GM23248 (cell line): ENCODE measurements at regions not wholly inside any gene's neighbourhood (a gene's known extent, or its start where the extent isn't known, plus 50 kb on each side); places are given as distances from the start of the nearest gene placed in this dataset.
A peak's percentile ranks its signal among the peaks of the same experiment; 100 is the strongest.

Experiments
- DNase-seq: peaks from one replicate; pipeline ENCODE4 v3.0.0-alpha.2; 2015
- H2AFZ ChIP-seq: fragments of 200-600 bp; sonication (generic); 2 replicates; pipeline ENCODE4 v1.6.1; 2016; ENCODE audit warnings: antibody characterized with exemption
- H3F3A ChIP-seq: fragments of 200-600 bp; sonication (generic); 2 replicates; pipeline ENCODE4 v1.6.1; 2016; ENCODE audit warnings: mild to moderate bottlenecking, antibody characterized with exemption, mixed run types; ENCODE audit not compliant: insufficient read depth
- H3K27ac ChIP-seq: fragments of 200-600 bp; sonication (generic); 2 replicates; pipeline ENCODE4 v1.5.1; 2016; ENCODE audit warnings: mild to moderate bottlenecking
- H3K27me3 ChIP-seq: fragments of 200-600 bp; sonication (generic); replicated peaks from 2 replicates; pipeline ENCODE4 v1.6.1; 2016; ENCODE audit warnings: mild to moderate bottlenecking; ENCODE audit not compliant: insufficient read depth
- H3K36me3 ChIP-seq: fragments of 200-600 bp; sonication (generic); 2 replicates; pipeline ENCODE4 v1.6.1; 2016; ENCODE audit warnings: low read depth, mild to moderate bottlenecking
- H3K4me1 ChIP-seq: fragments of 200-600 bp; sonication (generic); 2 replicates; pipeline ENCODE4 v1.6.1; 2016; ENCODE audit warnings: mild to moderate bottlenecking; ENCODE audit not compliant: insufficient read depth
- H3K4me2 ChIP-seq: fragments of 200-600 bp; sonication (generic); one replicate; pipeline ENCODE4 v1.6.1; 2016; ENCODE audit warnings: mild to moderate bottlenecking; ENCODE audit not compliant: unreplicated experiment
- H3K4me3 ChIP-seq: fragments of 200-600 bp; sonication (generic); 2 replicates; pipeline ENCODE4 v1.5.1; 2016; ENCODE audit warnings: mild to moderate bottlenecking
- H3K79me2 ChIP-seq: fragments of 200-600 bp; sonication (generic); 2 replicates; pipeline ENCODE4 v1.6.1; 2016; ENCODE audit warnings: mild to moderate bottlenecking; ENCODE audit not compliant: insufficient read depth
- H3K9ac ChIP-seq: fragments of 200-600 bp; sonication (generic); 2 replicates; pipeline ENCODE4 v1.6.1; 2016; ENCODE audit warnings: mild to moderate bottlenecking
- H3K9me2 ChIP-seq: fragments of 200-600 bp; sonication (generic); 2 replicates; pipeline ENCODE4 v1.6.1; 2016; ENCODE audit warnings: mixed run types, mild to moderate bottlenecking, moderate library complexity; ENCODE audit not compliant: insufficient read depth
- H3K9me3 ChIP-seq: fragments of 200-600 bp; sonication (generic); one replicate; pipeline ENCODE4 v1.6.1; 2017; ENCODE audit warnings: low read depth
- H4K20me1 ChIP-seq: fragments of 200-600 bp; sonication (generic); 2 replicates; pipeline ENCODE4 v1.6.0; 2016; ENCODE audit not compliant: insufficient read depth
- EZH2 ChIP-seq: fragments of 200-600 bp; sonication (generic); IDR thresholded peaks from 2 replicates; pipeline ENCODE4 v1.6.1; 2018; ENCODE audit warnings: antibody characterized with exemption, mild to moderate bottlenecking; ENCODE audit not compliant: insufficient read depth, poor library complexity, severe bottlenecking
- EZH2phosphoT487 ChIP-seq: fragments of 200-600 bp; sonication (generic); IDR thresholded peaks from 2 replicates; pipeline ENCODE4 v1.6.1; 2018; ENCODE audit warnings: antibody characterized with exemption, moderate library complexity, mild to moderate bottlenecking, low read depth; ENCODE audit not compliant: insufficient read depth
- WGBS, 2 experiments: methylation state at CpG; one replicate each; pipeline ENCODE4 v1.1.6; 2015 to 2017; ENCODE audit warnings: low lambda C conversion rate in 2 of 2, low coverage in 1 of 2; ENCODE audit errors: missing lambda C conversion rate in 2 of 2; 5-methylcytosine and 5-hydroxymethylcytosine counted together
- in situ Hi-C: fragments of 300-500 bp; cut with MboI; formaldehyde crosslinking; loops from 2 replicates; pipeline ENCODE4 v1.15.0; 2020

DNA sequence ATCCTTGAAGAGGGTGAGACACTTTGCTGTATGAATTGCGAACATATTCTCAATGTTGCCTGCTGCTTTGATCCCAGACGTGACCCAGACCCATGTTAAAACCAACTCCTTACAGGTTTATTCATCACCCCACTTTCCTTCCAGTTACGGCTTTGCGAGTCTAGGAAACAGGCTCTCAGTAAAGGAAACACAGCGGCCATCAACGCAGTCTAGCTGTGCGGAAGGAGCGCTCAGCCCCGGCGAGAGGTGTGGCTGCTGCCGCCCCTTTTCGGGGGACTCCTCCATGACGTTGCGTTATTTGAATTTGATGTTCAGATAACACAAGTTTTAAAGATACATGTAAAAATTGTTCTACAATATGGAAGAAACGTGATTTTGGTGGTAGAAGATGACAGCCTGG is 206.4 kb upstream of the FAT1 start:
- no peaks in the 10 kb centered on the region for H3K9me3 ChIP-seq
- H3K79me2 ChIP-seq = no peaks in the 10 kb centered on the region
- WGBS, 2 experiments = 92 to 96% methylated on average over 15 of the region's 15 CpGs
- DNase-seq = no peak
- no peak overlapping the region for H3K4me3 ChIP-seq
- H3K36me3 ChIP-seq = no peaks in the 10 kb centered on the region
- H3K27me3 ChIP-seq = no peaks in the 10 kb centered on the region
- TF ChIP-seq EZH2phosphoT487 (no peak), EZH2 (no peak)
- no peaks in the 10 kb centered on the region for H4K20me1 ChIP-seq
- no peak overlapping the region for H3K9ac ChIP-seq
- no peak overlapping the region for H2AFZ ChIP-seq
- in situ Hi-C loops = no loop called here
- peaks cover 20% of the 10 kb centered on the region for H3F3A ChIP-seq
- no peaks in the 10 kb centered on the region for H3K9me2 ChIP-seq
- H3K4me2 ChIP-seq = no peak overlapping the region
- H3K27ac ChIP-seq = no peak overlapping the region
- H3K4me1 ChIP-seq = peaks cover 24% of the 10 kb centered on the region

DNA sequence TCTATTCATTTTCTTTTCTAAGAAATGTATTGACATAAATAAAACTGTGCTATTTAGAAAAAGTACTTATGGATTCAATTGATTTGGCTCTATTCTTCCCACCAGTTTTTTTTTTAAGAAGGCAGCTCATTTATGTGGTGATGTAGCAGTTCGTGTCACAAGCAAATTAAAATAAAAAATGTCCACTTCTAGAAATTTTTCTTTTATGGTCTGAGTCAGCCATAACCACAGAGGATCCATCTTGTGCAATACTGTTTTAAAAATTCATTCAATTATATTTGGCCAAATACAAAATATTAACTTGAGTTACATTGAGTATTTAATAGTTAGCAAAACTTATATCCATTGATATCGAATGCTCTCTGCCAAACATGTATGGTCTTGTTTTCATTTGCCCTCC is 207.9 kb upstream of the FAT1 start:
- DNase-seq = peak; percentile 79
- Histone ChIP-seq H2AFZ (no peak overlapping the region), H3K27ac (peak overlapping the region; percentile 29; the same call in 1 of the 2 replicates), H3K27me3 (no peaks in the 10 kb centered on the region), H3K9ac (no peak overlapping the region), H3K4me3 (no peak overlapping the region), H3K36me3 (no peaks in the 10 kb centered on the region), H3K4me1 (peaks cover 24% of the 10 kb centered on the region), H4K20me1 (no peaks in the 10 kb centered on the region), H3F3A (peaks cover 20% of the 10 kb centered on the region), H3K4me2 (peak overlapping the region; percentile 74), H3K9me2 (no peaks in the 10 kb centered on the region), H3K9me3 (no peaks in the 10 kb centered on the region), H3K79me2 (no peaks in the 10 kb centered on the region)
- WGBS, 2 experiments = 40 to 41% methylated on average over 2 of the region's 2 CpGs
- in situ Hi-C loops = no loop called here
- no peak for TF ChIP-seq EZH2

DNA sequence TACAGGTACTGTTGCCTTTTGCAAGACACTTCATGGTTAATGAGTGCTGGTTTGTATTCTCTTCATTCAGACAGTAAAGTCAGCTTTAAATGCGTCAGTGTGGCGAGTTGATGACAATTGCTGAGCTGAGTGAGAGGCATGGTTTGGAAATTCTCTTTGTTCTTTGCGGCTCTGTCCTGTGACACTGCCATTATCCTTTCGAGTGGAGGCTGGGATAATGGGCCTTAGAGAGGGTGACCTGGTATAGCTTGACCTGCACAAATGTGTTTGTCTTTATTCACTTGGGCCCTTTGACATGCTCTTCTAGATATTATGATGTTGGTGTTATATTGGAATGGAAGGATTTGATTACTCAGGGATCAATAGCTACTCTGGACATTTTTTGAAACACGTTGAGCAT is 208.5 kb upstream of the FAT1 start:
- no peaks in the 10 kb centered on the region for H3K9me3 ChIP-seq
- TF ChIP-seq EZH2phosphoT487 (no peak), EZH2 (no peak)
- no peaks in the 10 kb centered on the region for H3K9me2 ChIP-seq
- WGBS, 2 experiments = 49 to 57% methylated on average over 5 of the region's 5 CpGs
- peaks cover 20% of the 10 kb centered on the region for H3F3A ChIP-seq
- no peaks in the 10 kb centered on the region for H3K79me2 ChIP-seq
- no peaks in the 10 kb centered on the region for H4K20me1 ChIP-seq
- H3K4me1 ChIP-seq = peaks cover 29% of the 10 kb centered on the region
- peak; percentile 24 for DNase-seq
- no peak overlapping the region for H2AFZ ChIP-seq
- no peak overlapping the region for H3K4me3 ChIP-seq
- in situ Hi-C loops = no loop called here
- peak overlapping the region; percentile 74 for H3K4me2 ChIP-seq
- no peaks in the 10 kb centered on the region for H3K36me3 ChIP-seq
- H3K27ac ChIP-seq = peak overlapping the region; percentile 29
- no peaks in the 10 kb centered on the region for H3K27me3 ChIP-seq
- H3K9ac ChIP-seq = no peak overlapping the region

DNA sequence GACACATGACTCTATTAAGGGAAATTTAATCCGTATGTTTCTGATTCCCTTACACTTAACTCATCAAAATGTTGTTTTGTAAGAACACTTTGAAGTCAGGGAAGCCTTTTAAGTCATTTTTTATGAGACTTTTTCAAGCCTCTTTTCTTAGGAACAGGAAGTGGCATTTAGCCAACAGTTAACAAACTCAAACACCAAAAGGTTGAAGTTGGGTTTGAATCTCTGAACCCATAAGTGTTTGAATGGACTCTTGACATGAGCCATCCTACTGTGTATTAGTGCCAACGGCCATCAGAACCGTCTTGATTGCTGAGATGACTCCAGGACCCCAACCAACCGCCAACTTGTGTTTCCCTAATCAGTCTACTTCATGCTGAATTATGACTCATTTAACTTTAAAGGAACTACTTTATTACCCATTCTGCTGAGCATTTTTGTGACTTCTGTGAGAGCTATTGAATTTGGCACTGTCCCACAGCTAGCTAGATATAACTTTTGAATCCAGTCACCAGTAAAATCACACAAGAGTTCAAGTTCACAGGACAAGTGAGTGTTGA is 209.1 kb upstream of the FAT1 start:
- Histone ChIP-seq H3K9me3 (no peaks in the 10 kb centered on the region), H3K4me3 (no peak overlapping the region), H3K36me3 (no peaks in the 10 kb centered on the region), H3K4me1 (peaks cover 29% of the 10 kb centered on the region), H2AFZ (peak overlapping the region; percentile 7; the same call in 1 of the 2 replicates), H3K79me2 (no peaks in the 10 kb centered on the region), H3K27me3 (no peaks in the 10 kb centered on the region), H3K4me2 (peak overlapping the region; percentile 74), H3K9me2 (no peaks in the 10 kb centered on the region), H4K20me1 (no peaks in the 10 kb centered on the region), H3K27ac (peak overlapping the region; percentile 29), H3K9ac (no peak overlapping the region), H3F3A (peaks cover 20% of the 10 kb centered on the region)
- peak; percentile 76 for DNase-seq
- in situ Hi-C loops = no loop called here
- 3 to 5% methylated on average over 4 of the region's 4 CpGs for WGBS, 2 experiments
- TF ChIP-seq EZH2 (no peak), EZH2phosphoT487 (no peak)

DNA sequence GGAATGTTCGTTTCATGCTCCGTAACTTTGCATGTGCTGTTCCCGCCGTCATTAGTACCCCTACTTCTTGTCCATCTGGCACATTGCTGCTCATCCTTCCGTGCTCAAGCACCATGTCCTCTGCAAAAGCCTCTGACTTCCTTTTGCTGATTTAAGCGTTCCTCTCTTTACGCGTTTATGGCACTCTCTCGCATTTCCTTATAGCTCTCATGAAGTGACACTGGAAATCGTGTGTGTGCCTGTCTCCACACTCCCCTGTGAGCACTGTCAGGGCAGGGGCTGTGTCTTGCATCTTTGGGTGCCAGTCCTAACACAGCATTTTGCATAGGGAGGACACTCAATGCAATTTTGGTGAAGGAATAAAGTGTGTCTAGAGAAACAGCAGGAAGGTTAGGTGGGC is 210.6 kb upstream of the FAT1 start:
- H3K4me3 ChIP-seq = no peak overlapping the region
- no peak overlapping the region for H2AFZ ChIP-seq
- H3K9me2 ChIP-seq = no peaks in the 10 kb centered on the region
- no peaks in the 10 kb centered on the region for H3K36me3 ChIP-seq
- H4K20me1 ChIP-seq = no peaks in the 10 kb centered on the region
- no peak for DNase-seq
- peaks cover 20% of the 10 kb centered on the region for H3F3A ChIP-seq
- H3K27me3 ChIP-seq = no peaks in the 10 kb centered on the region
- H3K4me2 ChIP-seq = no peak overlapping the region
- 92% methylated on average over 10 of the region's 10 CpGs for WGBS, 2 experiments
- H3K9ac ChIP-seq = no peak overlapping the region
- no peak for TF ChIP-seq EZH2phosphoT487
- TF ChIP-seq EZH2 = no peak
- H3K9me3 ChIP-seq = no peaks in the 10 kb centered on the region
- no peak overlapping the region for H3K27ac ChIP-seq
- in situ Hi-C loops = no loop called here
- H3K4me1 ChIP-seq = peaks cover 29% of the 10 kb centered on the region
- no peaks in the 10 kb centered on the region for H3K79me2 ChIP-seq
